ENCODE measurements at regions not wholly inside any gene's neighbourhood (a gene's known extent, or its start where the extent isn't known, plus 50 kb on each side); places are given as distances from the start of the nearest gene placed in this dataset.

DNA sequence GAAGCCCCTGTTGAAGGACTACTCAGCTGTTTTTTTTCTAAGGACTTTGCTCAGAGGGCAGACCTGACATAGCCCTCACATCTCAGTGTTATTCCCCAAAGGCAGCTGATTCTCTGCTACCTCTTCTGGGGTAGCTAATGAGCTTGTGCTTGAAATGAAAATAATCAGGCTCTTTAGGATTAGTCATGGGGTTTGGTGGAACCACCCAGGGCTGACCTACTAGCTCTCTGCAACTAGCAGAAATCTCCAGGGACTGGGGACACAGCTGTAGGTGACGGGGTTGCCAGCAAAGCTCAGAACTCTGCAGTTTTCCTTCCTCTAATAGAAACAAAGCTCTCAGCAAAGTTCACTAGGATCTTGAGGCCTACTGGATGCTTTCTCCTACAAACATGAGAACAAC is 106.4 kb upstream of the BCL9 start:
- Histone ChIP-seq H3K9me3 (ENCODE audit: control insufficient read depth, insufficient read depth, low read length) (no peaks in the 10 kb centered on the region), H3K23ac (ENCODE audit: low read depth, low read length) (no peak overlapping the region), H2BK15ac (ENCODE audit: low read depth, low read length) (no peak overlapping the region), H3K4ac (ENCODE audit: low read depth, low read length) (no peak overlapping the region), H2BK120ac (ENCODE audit: low read depth, low read length) (no peak overlapping the region), H3K18ac (ENCODE audit: low read depth, low read length) (no peak overlapping the region), H3K56ac (ENCODE audit: extremely low read depth, insufficient read depth, low read length) (no peak overlapping the region), H4K5ac (ENCODE audit: low read depth, low read length) (no peak overlapping the region), H3K9me1 (ENCODE audit: insufficient read depth, low read length) (no peaks in the 10 kb centered on the region), H3K36me3 (ENCODE audit: control insufficient read depth, insufficient read depth, low read length) (no peaks in the 10 kb centered on the region), H4K91ac (ENCODE audit: insufficient read depth, low read depth, low read length) (no peak overlapping the region), H3K4me3 (ENCODE audit: insufficient read depth, low read depth, low read length) (no peak overlapping the region), H2AK9ac (replicated peaks; ENCODE audit: low read depth, low read length, poor library complexity) (no peak overlapping the region), H3K9ac (ENCODE audit: low read depth, low read length) (no peak overlapping the region), H2AK5ac (ENCODE audit: low read depth, low read length) (no peak overlapping the region), H3K27me3 (ENCODE audit: control insufficient read depth, insufficient read depth, low read length) (no peaks in the 10 kb centered on the region), H3K4me2 (ENCODE audit: low read depth, low read length) (no peak overlapping the region), H3K14ac (replicated peaks; ENCODE audit: low read depth, low read length) (no peak overlapping the region), H3K4me1 (ENCODE audit: control insufficient read depth, insufficient read depth, low read length) (no peaks in the 10 kb centered on the region), H2BK5ac (ENCODE audit: low read depth, low read length, poor library complexity, severe bottlenecking) (no peak overlapping the region), H2BK20ac (ENCODE audit: low read depth, low read length) (no peak overlapping the region), H2AFZ (replicated peaks; ENCODE audit: low read length, poor library complexity) (no peak overlapping the region), H4K20me1 (ENCODE audit: insufficient read depth, low read length) (no peaks in the 10 kb centered on the region), H4K8ac (ENCODE audit: low read depth in 2 of 2, low read length in 2 of 2) (no peak overlapping the region), H3K79me1 (ENCODE audit: low read depth in 1 of 2, low read length in 2 of 2) (no peaks in the 10 kb centered on the region), H3K27ac (ENCODE audit: insufficient read depth, low read length) (no peak overlapping the region)
- ATAC-seq (ENCODE audit: low read depth) (no peak), DNase-seq (no peak)
- no CpG with 5 or more reads among the region's 1 CpG for WGBS, 2 experiments (ENCODE audit: extremely low coverage in 2 of 2, insufficient read length in 1 of 2)
- ChIA-PET CTCF (no interaction called here), POLR2A (ENCODE audit: unreplicated experiment) (no interaction called here)
- no TSS peak for BruUV-seq (replicated peaks)
- dilution Hi-C loops (cut with HindIII; ENCODE audit: low sequenced_read_pairs, unreplicated experiment) = no loop called here
- in situ Hi-C loops (cut with MboI; ENCODE audit: low sequenced_read_pairs) = no loop called here
- TF ChIP-seq FOS (IDR thresholded peaks at IDR 0.05; ENCODE audit: low read depth, low read length) = no peak
- intact Hi-C loops (cut with micrococcal nuclease) = no loop called here
